GM12878 (cell line): ENCODE measurements at regions not wholly inside any gene's neighbourhood (a gene's known extent, or its start where the extent isn't known, plus 50 kb on each side); places are given as distances from the start of the nearest gene placed in this dataset.

Experiments used
- ATAC-seq: fragments of 200-7000 bp; cut with Tn5 transposase; 3 replicates; pipeline ENCODE4 v1.9.1; 2020; ENCODE audit warnings: mild to moderate bottlenecking, moderate library complexity
- BruUV-seq: library from RNA; stranded (reverse); fragments of 400-500 nt; replicated peaks from 2 replicates; lab custom pipeline; 2021; lab: Mats Ljungman, UMichigan
- CTCF ChIA-PET: fragments of 300-600 bp; sonication (Branson Sonifier 250); formaldehyde crosslinking; extraction: SDS; loops from one replicate; lab custom pipeline; 2021; ENCODE audit warnings: inconsistent platforms; lab: Yijun Ruan, JAX
- POLR2A ChIA-PET: fragments of 350-600 bp; formaldehyde crosslinking; extraction: SDS; loops from one replicate; lab custom pipeline; 2021; ENCODE audit warnings: inconsistent platforms; lab: Charles Lee
- RAD21 ChIA-PET: fragments of 300-600 bp; sonication (Branson Sonifier 250); formaldehyde crosslinking; loops from one replicate; lab custom pipeline; 2023; ENCODE audit warnings: antibody characterized with exemption; ENCODE audit not compliant: unreplicated experiment; lab: Charles Lee
- SMC1A ChIA-PET: fragments of 300-600 bp; sonication (Branson Sonifier 250); formaldehyde crosslinking; loops from one replicate; lab custom pipeline; 2023; ENCODE audit not compliant: unreplicated experiment, uncharacterized antibody; lab: Charles Lee
- DNase-seq: peaks from one replicate; pipeline ENCODE4 v3.0.0-alpha.2; 2011; ENCODE audit warnings: low read depth, low spot score
- FAIRE-seq: peaks from 3 replicates; lab custom pipeline; 2011; peaks lifted over from hg19 to GRCh38; lab: Jason Lieb, UNC
- H2AFZ ChIP-seq: 2 replicates; pipeline ENCODE4 v1.6.0; 2011; ENCODE audit warnings: low read depth, low read length, control low read depth; ENCODE audit not compliant: control insufficient read depth
- H3K27ac ChIP-seq: 2 replicates; pipeline ENCODE4 v1.5.1; 2011; ENCODE audit warnings: control low read depth; ENCODE audit not compliant: control insufficient read depth, insufficient read depth
- H3K27me3 ChIP-seq, 2 experiments: replicated peaks in 1 of 2; 2 replicates each; pipeline versions ENCODE4 v1.6.0 to v1.6.1; 2011; ENCODE audit warnings: low read length in 1 of 2; ENCODE audit not compliant: control insufficient read depth in 2 of 2, insufficient read depth in 2 of 2
- H3K36me3 ChIP-seq, 2 experiments: 2 replicates each; pipeline ENCODE4 v1.5.1; 2011; ENCODE audit warnings: low read length in 1 of 2; ENCODE audit not compliant: control insufficient read depth in 2 of 2, insufficient read depth in 2 of 2
- H3K4me1 ChIP-seq: 2 replicates; pipeline ENCODE4 v1.6.1; 2011; ENCODE audit warnings: mild to moderate bottlenecking, low read length, moderate library complexity, mixed read lengths; ENCODE audit not compliant: control insufficient read depth, insufficient read depth
- H3K4me2 ChIP-seq: 2 replicates; pipeline ENCODE4 v1.6.0; 2011; ENCODE audit warnings: control low read depth; ENCODE audit not compliant: control insufficient read depth, insufficient read depth
- H3K4me3 ChIP-seq: fragments of 200-600 bp; sonication (generic); 2 replicates; pipeline ENCODE4 v1.5.1; 2016
- H3K79me2 ChIP-seq: 2 replicates; pipeline ENCODE4 v1.6.0; 2011; ENCODE audit warnings: low read length; ENCODE audit not compliant: control insufficient read depth, insufficient read depth
- H3K9ac ChIP-seq: 2 replicates; pipeline ENCODE4 v1.8.0; 2011; ENCODE audit warnings: low read length, control low read depth, mixed read lengths; ENCODE audit not compliant: control insufficient read depth, insufficient read depth
- H3K9me3 ChIP-seq: replicated peaks from 3 replicates; pipeline ENCODE4 v1.5.1; 2011; ENCODE audit warnings: mild to moderate bottlenecking, low read length; ENCODE audit not compliant: control insufficient read depth, insufficient read depth
- H4K20me1 ChIP-seq: 2 replicates; pipeline ENCODE4 v1.6.0; 2011; ENCODE audit not compliant: control insufficient read depth, insufficient read depth
- CREM ChIP-seq: IDR thresholded peaks from 2 replicates; pipeline ENCODE4 v1.6.1; 2014; ENCODE audit warnings: antibody characterized with exemption, low read depth
- NR2C2 ChIP-seq: IDR thresholded peaks from 2 replicates; pipeline ENCODE4 v1.6.1; 2011; ENCODE audit warnings: borderline replicate concordance, low read depth; ENCODE audit not compliant: control insufficient read depth, insufficient read length
- TCF3 ChIP-seq: IDR thresholded peaks from 2 replicates; pipeline ENCODE4 v1.6.1; 2012; ENCODE audit warnings: low read depth, mild to moderate bottlenecking, low read length, borderline replicate concordance; ENCODE audit not compliant: insufficient read depth
- WGBS: methylation state at CpG from one replicate; pipeline ENCODE4 v1.1.6; 2016; ENCODE audit warnings: low lambda C conversion rate; ENCODE audit not compliant: insufficient replicate concordance, insufficient coverage; ENCODE audit errors: missing lambda C conversion rate; 5-methylcytosine and 5-hydroxymethylcytosine counted together
- in situ Hi-C: fragments of 300-500 bp; cut with MboI; formaldehyde crosslinking; loops from 9 replicates; pipeline ENCODE4 v1.14.3; 2018; ENCODE audit warnings: mixed read lengths
- intact Hi-C: fragments of 100-400 bp; cut with micrococcal nuclease; formaldehyde crosslinking; loops from one replicate; pipeline ENCODE4 v1.14.2; 2022; ENCODE audit not compliant: unreplicated experiment
- TF ChIP-seq, protein P1 (sequence below): fragments of 450-650 bp; IDR thresholded peaks from 2 replicates; pipeline ENCODE4 v1.6.1; 2016; ENCODE audit warnings: mild to moderate bottlenecking, moderate library complexity, borderline replicate concordance
- TF ChIP-seq, protein P2 (sequence below): IDR thresholded peaks from 2 replicates; pipeline ENCODE4 v1.6.1; 2011; ENCODE audit warnings: borderline replicate concordance, low read depth, mild to moderate bottlenecking, moderate library complexity, low read length; ENCODE audit not compliant: insufficient read depth, poor library complexity, severe bottlenecking
- TF ChIP-seq, protein P3 (sequence below): IDR thresholded peaks from 2 replicates; pipeline ENCODE4 v1.6.1; 2012; ENCODE audit warnings: low read depth, low read length, improper control_type of control experiment
- TF ChIP-seq, protein P4 (sequence below): fragments of 450-650 bp; IDR thresholded peaks from 2 replicates; pipeline ENCODE4 v1.6.1; 2016; ENCODE audit warnings: mild to moderate bottlenecking
- TF ChIP-seq, protein P5 (sequence below): fragments of 450-650 bp; IDR thresholded peaks from 2 replicates; pipeline ENCODE4 v1.6.1; 2017; ENCODE audit warnings: borderline replicate concordance

DNA sequence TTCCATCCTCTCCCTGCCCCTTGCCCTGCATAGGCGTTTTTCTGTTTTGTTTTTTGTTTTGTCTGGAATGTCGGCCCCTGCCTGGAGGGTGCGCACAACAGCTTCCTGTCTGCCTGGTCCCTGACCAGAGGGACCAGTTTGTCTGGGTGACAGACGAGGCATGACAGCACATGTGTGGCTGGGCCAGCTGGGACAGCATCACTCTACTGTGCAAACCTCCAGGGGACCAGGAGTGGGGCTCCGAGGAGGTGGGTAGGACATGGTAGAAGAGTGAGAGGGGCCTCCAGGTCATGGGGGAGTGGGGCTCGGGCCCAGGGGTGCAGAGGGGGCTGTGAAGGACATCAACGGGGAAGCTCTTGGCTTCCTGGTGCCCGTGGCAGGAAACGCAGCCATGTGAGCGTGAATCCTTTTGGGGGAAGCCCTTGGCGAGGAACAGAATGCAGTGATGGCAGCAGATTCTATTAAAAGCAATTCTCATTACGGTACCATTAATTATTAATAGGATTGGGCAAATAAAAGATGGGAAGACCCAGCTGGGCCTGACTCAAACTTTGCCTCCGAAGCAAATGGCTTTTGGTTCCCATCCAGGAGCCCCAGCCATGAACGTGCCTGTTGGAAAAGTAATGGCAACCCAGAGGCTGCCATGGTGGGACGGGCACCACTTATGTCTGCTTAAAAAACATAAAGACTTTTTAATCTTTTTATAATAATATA is 184.4 kb upstream of the IER5L start (continued):
- TF ChIP-seq, protein P1, sequence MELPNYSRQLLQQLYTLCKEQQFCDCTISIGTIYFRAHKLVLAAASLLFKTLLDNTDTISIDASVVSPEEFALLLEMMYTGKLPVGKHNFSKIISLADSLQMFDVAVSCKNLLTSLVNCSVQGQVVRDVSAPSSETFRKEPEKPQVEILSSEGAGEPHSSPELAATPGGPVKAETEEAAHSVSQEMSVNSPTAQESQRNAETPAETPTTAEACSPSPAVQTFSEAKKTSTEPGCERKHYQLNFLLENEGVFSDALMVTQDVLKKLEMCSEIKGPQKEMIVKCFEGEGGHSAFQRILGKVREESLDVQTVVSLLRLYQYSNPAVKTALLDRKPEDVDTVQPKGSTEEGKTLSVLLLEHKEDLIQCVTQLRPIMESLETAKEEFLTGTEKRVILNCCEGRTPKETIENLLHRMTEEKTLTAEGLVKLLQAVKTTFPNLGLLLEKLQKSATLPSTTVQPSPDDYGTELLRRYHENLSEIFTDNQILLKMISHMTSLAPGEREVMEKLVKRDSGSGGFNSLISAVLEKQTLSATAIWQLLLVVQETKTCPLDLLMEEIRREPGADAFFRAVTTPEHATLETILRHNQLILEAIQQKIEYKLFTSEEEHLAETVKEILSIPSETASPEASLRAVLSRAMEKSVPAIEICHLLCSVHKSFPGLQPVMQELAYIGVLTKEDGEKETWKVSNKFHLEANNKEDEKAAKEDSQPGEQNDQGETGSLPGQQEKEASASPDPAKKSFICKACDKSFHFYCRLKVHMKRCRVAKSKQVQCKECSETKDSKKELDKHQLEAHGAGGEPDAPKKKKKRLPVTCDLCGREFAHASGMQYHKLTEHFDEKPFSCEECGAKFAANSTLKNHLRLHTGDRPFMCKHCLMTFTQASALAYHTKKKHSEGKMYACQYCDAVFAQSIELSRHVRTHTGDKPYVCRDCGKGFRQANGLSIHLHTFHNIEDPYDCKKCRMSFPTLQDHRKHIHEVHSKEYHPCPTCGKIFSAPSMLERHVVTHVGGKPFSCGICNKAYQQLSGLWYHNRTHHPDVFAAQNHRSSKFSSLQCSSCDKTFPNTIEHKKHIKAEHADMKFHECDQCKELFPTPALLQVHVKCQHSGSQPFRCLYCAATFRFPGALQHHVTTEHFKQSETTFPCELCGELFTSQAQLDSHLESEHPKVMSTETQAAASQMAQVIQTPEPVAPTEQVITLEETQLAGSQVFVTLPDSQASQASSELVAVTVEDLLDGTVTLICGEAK: no peak

DNA sequence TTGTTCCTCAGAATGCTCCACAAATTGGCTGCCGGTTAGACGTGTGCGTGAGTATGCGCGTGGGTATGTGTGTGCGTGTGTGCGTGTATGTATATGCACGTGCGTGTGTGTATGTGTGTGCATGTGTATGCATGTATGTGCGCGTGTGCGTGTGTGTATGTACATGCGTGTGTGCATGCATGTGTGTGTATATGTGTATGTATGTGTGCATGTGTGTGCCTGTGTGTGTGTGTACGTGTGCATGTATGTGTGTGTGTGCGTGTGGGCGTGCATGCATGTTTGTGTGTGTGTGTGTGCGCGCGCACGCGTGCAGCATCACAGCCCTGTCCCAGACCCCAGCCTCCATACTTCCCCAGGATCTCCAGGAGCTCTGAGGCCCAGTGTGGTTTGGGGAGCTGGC is 183.1 kb upstream of the IER5L start:
- H3K36me3 ChIP-seq: no peaks in the 10 kb centered on the region
- ChIA-PET CTCF (no interaction called here), POLR2A (interaction anchor here (0.6 to 0.7 kb wide), 2 partner anchors 16 to 352 kb away, joined by 5 to 6 read pairs; no protein-coding TSS in a partner anchor), RAD21 (no interaction called here), SMC1A (interaction anchor here (0.7 kb wide), 1 partner anchor 53 kb away, joined by 4 read pairs; no protein-coding TSS in a partner anchor)
- no peak overlapping the region for H3K27ac ChIP-seq
- no peaks in the 10 kb centered on the region for H4K20me1 ChIP-seq
- 86% methylated on average over 21 of the region's 21 CpGs for WGBS
- ATAC-seq (no peak), FAIRE-seq (no peak), DNase-seq (no peak)
- H3K79me2 ChIP-seq: no peaks in the 10 kb centered on the region
- no peaks in the 10 kb centered on the region; a peak in 1 of 4 replicates for H3K27me3 ChIP-seq
- TF ChIP-seq, protein P2, sequence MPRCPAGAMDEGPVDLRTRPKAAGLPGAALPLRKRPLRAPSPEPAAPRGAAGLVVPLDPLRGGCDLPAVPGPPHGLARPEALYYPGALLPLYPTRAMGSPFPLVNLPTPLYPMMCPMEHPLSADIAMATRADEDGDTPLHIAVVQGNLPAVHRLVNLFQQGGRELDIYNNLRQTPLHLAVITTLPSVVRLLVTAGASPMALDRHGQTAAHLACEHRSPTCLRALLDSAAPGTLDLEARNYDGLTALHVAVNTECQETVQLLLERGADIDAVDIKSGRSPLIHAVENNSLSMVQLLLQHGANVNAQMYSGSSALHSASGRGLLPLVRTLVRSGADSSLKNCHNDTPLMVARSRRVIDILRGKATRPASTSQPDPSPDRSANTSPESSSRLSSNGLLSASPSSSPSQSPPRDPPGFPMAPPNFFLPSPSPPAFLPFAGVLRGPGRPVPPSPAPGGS: peak; percentile 40
- TF ChIP-seq CREM: no peak
- TF ChIP-seq, protein P3, sequence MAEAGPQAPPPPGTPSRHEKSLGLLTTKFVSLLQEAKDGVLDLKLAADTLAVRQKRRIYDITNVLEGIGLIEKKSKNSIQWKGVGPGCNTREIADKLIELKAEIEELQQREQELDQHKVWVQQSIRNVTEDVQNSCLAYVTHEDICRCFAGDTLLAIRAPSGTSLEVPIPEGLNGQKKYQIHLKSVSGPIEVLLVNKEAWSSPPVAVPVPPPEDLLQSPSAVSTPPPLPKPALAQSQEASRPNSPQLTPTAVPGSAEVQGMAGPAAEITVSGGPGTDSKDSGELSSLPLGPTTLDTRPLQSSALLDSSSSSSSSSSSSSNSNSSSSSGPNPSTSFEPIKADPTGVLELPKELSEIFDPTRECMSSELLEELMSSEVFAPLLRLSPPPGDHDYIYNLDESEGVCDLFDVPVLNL: no peak
- TF ChIP-seq, protein P4, sequence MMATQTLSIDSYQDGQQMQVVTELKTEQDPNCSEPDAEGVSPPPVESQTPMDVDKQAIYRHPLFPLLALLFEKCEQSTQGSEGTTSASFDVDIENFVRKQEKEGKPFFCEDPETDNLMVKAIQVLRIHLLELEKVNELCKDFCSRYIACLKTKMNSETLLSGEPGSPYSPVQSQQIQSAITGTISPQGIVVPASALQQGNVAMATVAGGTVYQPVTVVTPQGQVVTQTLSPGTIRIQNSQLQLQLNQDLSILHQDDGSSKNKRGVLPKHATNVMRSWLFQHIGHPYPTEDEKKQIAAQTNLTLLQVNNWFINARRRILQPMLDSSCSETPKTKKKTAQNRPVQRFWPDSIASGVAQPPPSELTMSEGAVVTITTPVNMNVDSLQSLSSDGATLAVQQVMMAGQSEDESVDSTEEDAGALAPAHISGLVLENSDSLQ: no peak
- TF ChIP-seq, protein P5, sequence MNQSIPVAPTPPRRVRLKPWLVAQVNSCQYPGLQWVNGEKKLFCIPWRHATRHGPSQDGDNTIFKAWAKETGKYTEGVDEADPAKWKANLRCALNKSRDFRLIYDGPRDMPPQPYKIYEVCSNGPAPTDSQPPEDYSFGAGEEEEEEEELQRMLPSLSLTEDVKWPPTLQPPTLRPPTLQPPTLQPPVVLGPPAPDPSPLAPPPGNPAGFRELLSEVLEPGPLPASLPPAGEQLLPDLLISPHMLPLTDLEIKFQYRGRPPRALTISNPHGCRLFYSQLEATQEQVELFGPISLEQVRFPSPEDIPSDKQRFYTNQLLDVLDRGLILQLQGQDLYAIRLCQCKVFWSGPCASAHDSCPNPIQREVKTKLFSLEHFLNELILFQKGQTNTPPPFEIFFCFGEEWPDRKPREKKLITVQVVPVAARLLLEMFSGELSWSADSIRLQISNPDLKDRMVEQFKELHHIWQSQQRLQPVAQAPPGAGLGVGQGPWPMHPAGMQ: no peak
- no peak for TF ChIP-seq TCF3
- peak; percentile 22 for TF ChIP-seq NR2C2
- intact Hi-C loops (no loop called here), in situ Hi-C loops (no loop called here)
- no peak overlapping the region for H3K4me2 ChIP-seq
- H3K9ac ChIP-seq: no peak overlapping the region
- H2AFZ ChIP-seq: no peak overlapping the region
- H3K4me3 ChIP-seq: no peak overlapping the region
- H3K4me1 ChIP-seq: no peaks in the 10 kb centered on the region
- BruUV-seq: no TSS peak
- no peaks in the 10 kb centered on the region for H3K9me3 ChIP-seq
